HL-60 (cell line): ENCODE measurements at regions not wholly inside any gene's neighbourhood (a gene's known extent, or its start where the extent isn't known, plus 50 kb on each side); places are given as distances from the start of the nearest gene placed in this dataset.
A peak's percentile ranks its signal among the peaks of the same experiment; 100 is the strongest.

Experiments
- DNase-seq, 2 experiments: peaks; one replicate each; pipeline ENCODE4 v3.0.0-alpha.2; 2010 to 2020; ENCODE audit warnings: low read depth in 1 of 2, low spot score in 1 of 2
- H3K27ac ChIP-seq: fragments of 250-450 bp; sonication (Bioruptor Pico); replicated peaks from 2 replicates; pipeline ENCODE4 v1.5.1; 2020; ENCODE audit warnings: mild to moderate bottlenecking, moderate library complexity
- H3K27me3 ChIP-seq: fragments of 250-450 bp; sonication (Bioruptor Pico); 2 replicates; pipeline ENCODE4 v1.5.1; 2021; ENCODE audit warnings: mild to moderate bottlenecking, moderate library complexity; ENCODE audit not compliant: insufficient read depth, poor library complexity, severe bottlenecking
- H3K4me3 ChIP-seq: replicated peaks from 2 replicates; pipeline ENCODE4 v1.5.1; 2011; ENCODE audit warnings: mild to moderate bottlenecking, control low read depth, low read length; ENCODE audit not compliant: insufficient read depth
- GABPA ChIP-seq: IDR thresholded peaks from 2 replicates; pipeline ENCODE4 v1.6.1; 2012; ENCODE audit warnings: low read depth
- POLR2AphosphoS5 ChIP-seq: IDR thresholded peaks from 2 replicates; pipeline ENCODE4 v1.6.1; 2012; ENCODE audit warnings: low read depth
- SPI1 ChIP-seq: IDR thresholded peaks from 2 replicates; pipeline ENCODE4 v1.6.1; 2012; ENCODE audit warnings: low read depth, mild to moderate bottlenecking, borderline replicate concordance
- TF ChIP-seq, protein P1 (sequence below): IDR thresholded peaks from 2 replicates; pipeline ENCODE4 v1.6.1; 2012; ENCODE audit warnings: low read depth; ENCODE audit not compliant: insufficient replicate concordance
- TF ChIP-seq, protein P2 (sequence below): IDR thresholded peaks from one replicate; pipeline ENCODE4 v1.5.1; 2011; ENCODE audit warnings: low read length, control low read depth, inconsistent platforms; ENCODE audit not compliant: insufficient read depth

DNA sequence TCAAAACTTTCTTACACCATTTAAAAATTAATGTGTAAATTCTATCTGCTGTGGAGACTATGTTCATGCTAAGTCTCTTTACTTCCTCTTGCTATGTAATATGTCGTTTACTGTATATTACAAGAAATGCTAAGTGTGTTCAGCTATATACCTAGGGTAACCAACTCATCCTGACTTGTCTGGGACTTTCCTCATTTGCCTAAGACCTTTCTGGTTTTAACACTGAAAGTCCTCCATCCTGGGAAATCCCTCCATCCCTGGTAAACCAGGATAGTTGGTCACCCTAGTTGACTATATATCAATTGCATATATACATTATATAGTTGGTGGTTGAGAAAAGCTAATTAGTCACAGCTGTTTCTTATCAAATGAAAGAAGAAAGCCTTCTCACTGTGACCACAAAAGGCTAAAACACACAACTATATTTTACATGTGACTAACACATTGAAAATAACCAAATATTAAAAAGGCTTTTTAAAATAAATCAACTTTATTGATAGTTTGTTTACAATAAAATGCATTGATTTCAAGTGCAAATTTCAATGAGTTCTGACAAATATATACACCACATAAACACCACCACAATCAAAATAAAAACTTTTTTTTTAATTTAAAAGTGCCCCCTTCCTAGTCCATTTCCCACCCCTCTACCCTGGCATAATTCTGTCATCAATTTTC lies 167.7 kb upstream of the INHBA start:
- Histone ChIP-seq H3K27me3 (no peaks in the 10 kb centered on the region), H3K4me3 (no peak overlapping the region), H3K27ac (peak overlapping the region; percentile 67)
- TF ChIP-seq, protein P1, sequence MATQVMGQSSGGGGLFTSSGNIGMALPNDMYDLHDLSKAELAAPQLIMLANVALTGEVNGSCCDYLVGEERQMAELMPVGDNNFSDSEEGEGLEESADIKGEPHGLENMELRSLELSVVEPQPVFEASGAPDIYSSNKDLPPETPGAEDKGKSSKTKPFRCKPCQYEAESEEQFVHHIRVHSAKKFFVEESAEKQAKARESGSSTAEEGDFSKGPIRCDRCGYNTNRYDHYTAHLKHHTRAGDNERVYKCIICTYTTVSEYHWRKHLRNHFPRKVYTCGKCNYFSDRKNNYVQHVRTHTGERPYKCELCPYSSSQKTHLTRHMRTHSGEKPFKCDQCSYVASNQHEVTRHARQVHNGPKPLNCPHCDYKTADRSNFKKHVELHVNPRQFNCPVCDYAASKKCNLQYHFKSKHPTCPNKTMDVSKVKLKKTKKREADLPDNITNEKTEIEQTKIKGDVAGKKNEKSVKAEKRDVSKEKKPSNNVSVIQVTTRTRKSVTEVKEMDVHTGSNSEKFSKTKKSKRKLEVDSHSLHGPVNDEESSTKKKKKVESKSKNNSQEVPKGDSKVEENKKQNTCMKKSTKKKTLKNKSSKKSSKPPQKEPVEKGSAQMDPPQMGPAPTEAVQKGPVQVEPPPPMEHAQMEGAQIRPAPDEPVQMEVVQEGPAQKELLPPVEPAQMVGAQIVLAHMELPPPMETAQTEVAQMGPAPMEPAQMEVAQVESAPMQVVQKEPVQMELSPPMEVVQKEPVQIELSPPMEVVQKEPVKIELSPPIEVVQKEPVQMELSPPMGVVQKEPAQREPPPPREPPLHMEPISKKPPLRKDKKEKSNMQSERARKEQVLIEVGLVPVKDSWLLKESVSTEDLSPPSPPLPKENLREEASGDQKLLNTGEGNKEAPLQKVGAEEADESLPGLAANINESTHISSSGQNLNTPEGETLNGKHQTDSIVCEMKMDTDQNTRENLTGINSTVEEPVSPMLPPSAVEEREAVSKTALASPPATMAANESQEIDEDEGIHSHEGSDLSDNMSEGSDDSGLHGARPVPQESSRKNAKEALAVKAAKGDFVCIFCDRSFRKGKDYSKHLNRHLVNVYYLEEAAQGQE: no peak
- TF ChIP-seq POLR2AphosphoS5: no peak
- no peak for TF ChIP-seq SPI1
- TF ChIP-seq, protein P2, sequence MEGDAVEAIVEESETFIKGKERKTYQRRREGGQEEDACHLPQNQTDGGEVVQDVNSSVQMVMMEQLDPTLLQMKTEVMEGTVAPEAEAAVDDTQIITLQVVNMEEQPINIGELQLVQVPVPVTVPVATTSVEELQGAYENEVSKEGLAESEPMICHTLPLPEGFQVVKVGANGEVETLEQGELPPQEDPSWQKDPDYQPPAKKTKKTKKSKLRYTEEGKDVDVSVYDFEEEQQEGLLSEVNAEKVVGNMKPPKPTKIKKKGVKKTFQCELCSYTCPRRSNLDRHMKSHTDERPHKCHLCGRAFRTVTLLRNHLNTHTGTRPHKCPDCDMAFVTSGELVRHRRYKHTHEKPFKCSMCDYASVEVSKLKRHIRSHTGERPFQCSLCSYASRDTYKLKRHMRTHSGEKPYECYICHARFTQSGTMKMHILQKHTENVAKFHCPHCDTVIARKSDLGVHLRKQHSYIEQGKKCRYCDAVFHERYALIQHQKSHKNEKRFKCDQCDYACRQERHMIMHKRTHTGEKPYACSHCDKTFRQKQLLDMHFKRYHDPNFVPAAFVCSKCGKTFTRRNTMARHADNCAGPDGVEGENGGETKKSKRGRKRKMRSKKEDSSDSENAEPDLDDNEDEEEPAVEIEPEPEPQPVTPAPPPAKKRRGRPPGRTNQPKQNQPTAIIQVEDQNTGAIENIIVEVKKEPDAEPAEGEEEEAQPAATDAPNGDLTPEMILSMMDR: no peak
- TF ChIP-seq GABPA: no peak
- no peak for DNase-seq

GRCh38 chr7:41869997-41870396 lies 167.1 kb upstream of the INHBA start:
- Histone ChIP-seq H3K4me3 (no peak overlapping the region), H3K27me3 (no peaks in the 10 kb centered on the region), H3K27ac (peak overlapping the region; percentile 67)
- peak in 1 of 2 experiments; percentile 28 for DNase-seq
- TF ChIP-seq POLR2AphosphoS5 (no peak), SPI1 (peak; percentile 58; the same call in 1 of the 2 replicates)

DNA sequence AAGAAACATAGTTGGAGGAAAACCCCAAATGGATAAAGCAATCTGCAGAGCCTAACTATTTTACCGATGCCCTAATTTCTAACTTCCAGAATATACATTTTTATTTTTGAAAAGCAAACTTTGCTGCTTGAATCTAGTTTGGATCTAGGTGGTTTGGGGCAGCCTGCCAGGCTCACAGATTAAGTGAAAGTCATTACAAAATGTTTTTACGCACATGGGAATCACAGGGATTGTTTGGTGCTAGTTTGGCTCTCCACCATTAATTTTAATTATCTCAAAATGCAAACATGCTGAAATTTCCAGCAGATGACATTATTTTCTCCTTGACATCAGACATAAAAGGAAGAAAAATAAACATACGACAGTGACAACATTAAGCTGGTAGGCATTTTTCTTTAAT lies 166.7 kb upstream of the INHBA start:
- Histone ChIP-seq H3K27ac (peak overlapping the region; percentile 67), H3K27me3 (no peaks in the 10 kb centered on the region), H3K4me3 (no peak overlapping the region)
- no peak for DNase-seq
- TF ChIP-seq, protein P1: no peak
- TF ChIP-seq POLR2AphosphoS5 (no peak), GABPA (no peak), SPI1 (no peak)
- TF ChIP-seq, protein P2: no peak

DNA sequence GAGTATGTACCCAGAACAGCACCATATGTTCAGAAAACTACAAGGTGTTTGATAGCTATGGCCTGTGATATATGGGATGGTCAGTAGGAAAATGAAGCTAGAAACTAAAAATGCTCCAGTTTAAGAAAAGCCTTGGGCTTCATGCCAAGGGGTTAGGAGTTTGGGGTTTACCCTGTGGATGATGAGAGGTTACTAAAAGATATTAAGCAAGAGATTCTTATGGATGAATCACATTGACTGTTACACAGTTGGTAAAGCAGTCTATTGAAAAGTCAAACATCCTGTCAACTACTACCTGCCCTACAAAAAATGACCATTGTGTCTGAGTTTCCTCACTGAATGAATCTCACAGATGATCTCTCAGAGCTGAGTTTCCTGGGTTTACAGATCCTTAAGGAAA lies 166.2 kb upstream of the INHBA start:
- DNase-seq: peak in 1 of 2 experiments; percentile 53
- peak overlapping the region; percentile 67; the same call in 1 of the 2 replicates for H3K27ac ChIP-seq
- H3K27me3 ChIP-seq: no peaks in the 10 kb centered on the region
- no peak overlapping the region for H3K4me3 ChIP-seq
- no peak for TF ChIP-seq POLR2AphosphoS5
